Psoas muscle (tissue), 7 donors: ENCODE measurements at regions not wholly inside any gene's neighbourhood (a gene's known extent, or its start where the extent isn't known, plus 50 kb on each side); places are given as distances from the start of the nearest gene placed in this dataset.

ENCODE experiments used
- ATAC-seq, 4 donors: fragments of 200-7000 bp; cut with Tn5 transposase; one replicate each; pipeline ENCODE4 v1.9.1; 2020; ENCODE audit warnings: moderate library complexity in 3 of 4, mild to moderate bottlenecking in 2 of 4
- DNase-seq, 2 donors: peaks; one replicate each; pipeline ENCODE4 v3.0.0-alpha.2; 2020
- H3K27ac ChIP-seq: fragments of 200-600 bp; one replicate; pipeline ENCODE4 v1.8.0; 2022
- H3K27me3 ChIP-seq, 3 donors: fragments of 200-600 bp in 1 of 3; one replicate each; pipeline versions ENCODE4 v1.6.1 to v1.8.0; 2013 to 2022; ENCODE audit warnings: low read length in 2 of 3, mild to moderate bottlenecking in 2 of 3, moderate library complexity in 1 of 3; ENCODE audit not compliant: insufficient read depth in 3 of 3
- H3K36me3 ChIP-seq, 2 donors: fragments of 200-600 bp in 1 of 2; one replicate each; pipeline versions ENCODE4 v1.6.1 to v1.8.0; 2013 to 2022; ENCODE audit warnings: low read depth in 1 of 2, mild to moderate bottlenecking in 1 of 2, moderate library complexity in 1 of 2; ENCODE audit not compliant: insufficient read depth in 1 of 2
- H3K4me1 ChIP-seq: fragments of 200-600 bp; one replicate; pipeline ENCODE4 v1.8.0; 2022
- H3K4me3 ChIP-seq: fragments of 200-600 bp; one replicate; pipeline ENCODE4 v1.8.0; 2022; ENCODE audit warnings: mild to moderate bottlenecking
- H3K9me3 ChIP-seq: fragments of 200-600 bp; one replicate; pipeline ENCODE4 v1.8.0; 2022
- WGBS, 3 donors: extraction: QIAGEN DNeasy Blood & Tissue Kit; methylation state at CpG; one replicate each; pipeline versions ENCODE4 v1.1.6 to v1.1.7; 2013; 5-methylcytosine and 5-hydroxymethylcytosine counted together
- intact Hi-C, 2 donors: fragments of 100-400 bp; cut with DNase I; formaldehyde crosslinking; loops; one replicate each; pipeline versions ENCODE4 v1.11.0 to v1.14.2; 2022
- TF ChIP-seq, protein P1 (sequence below): fragments of 200-600 bp; IDR thresholded peaks from one replicate; pipeline ENCODE4 v1.8.0; 2022; ENCODE audit warnings: antibody characterized with exemption
- donor health status: healthy with polysubstance abuse.
- donor health status: DM: no; HTN: no; CAD: no; lungs with moderate emphysema.
- donor health status: Bipolar disorder and iron deficiency.
- donor health status: healthy.
- donor health status: DM: yes; HTN: yes; CAD: no.
- donor health status: DM: no; HTN: no; CAD: no.
- donor health status: DM: yes; HTN: yes; CAD: no.

DNA sequence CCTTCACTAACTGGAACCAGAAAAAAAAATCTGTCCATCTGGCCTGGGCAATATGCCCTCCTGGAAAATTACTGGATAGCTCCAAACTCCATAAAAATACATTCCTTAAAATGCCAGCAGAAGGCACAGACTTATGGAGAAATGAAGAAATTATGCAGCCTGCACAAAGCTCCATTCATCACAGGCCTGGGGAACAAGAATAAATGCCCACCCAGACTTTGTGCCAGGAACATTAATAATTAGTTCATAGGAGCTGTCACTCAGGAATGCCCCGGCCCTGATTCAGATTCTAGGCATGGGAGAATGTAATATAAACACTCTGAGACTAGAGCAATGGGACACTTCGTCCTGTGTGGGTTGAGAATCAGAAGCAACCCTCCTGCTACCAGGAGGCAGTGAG is 199.3 kb downstream of the OTOR start:
- TF ChIP-seq, protein P1, sequence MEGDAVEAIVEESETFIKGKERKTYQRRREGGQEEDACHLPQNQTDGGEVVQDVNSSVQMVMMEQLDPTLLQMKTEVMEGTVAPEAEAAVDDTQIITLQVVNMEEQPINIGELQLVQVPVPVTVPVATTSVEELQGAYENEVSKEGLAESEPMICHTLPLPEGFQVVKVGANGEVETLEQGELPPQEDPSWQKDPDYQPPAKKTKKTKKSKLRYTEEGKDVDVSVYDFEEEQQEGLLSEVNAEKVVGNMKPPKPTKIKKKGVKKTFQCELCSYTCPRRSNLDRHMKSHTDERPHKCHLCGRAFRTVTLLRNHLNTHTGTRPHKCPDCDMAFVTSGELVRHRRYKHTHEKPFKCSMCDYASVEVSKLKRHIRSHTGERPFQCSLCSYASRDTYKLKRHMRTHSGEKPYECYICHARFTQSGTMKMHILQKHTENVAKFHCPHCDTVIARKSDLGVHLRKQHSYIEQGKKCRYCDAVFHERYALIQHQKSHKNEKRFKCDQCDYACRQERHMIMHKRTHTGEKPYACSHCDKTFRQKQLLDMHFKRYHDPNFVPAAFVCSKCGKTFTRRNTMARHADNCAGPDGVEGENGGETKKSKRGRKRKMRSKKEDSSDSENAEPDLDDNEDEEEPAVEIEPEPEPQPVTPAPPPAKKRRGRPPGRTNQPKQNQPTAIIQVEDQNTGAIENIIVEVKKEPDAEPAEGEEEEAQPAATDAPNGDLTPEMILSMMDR: no peak
- ATAC-seq: no peak
- intact Hi-C loops: loop anchor here in 1 of 2 donors (10.0 kb wide), 1 partner anchor 57 kb away; no protein-coding TSS in a partner anchor
- Histone ChIP-seq H3K4me3 (no peak overlapping the region), H3K4me1 (no peaks in the 10 kb centered on the region), H3K27ac (no peak overlapping the region), H3K9me3 (peaks cover 8% of the 10 kb centered on the region), H3K27me3 (no peaks in the 10 kb centered on the region), H3K36me3 (no peaks in the 10 kb centered on the region)
- 19 to 30% (median 25%) methylated on average over 2 of the region's 2 CpGs for WGBS, 3 donors
- no peak for DNase-seq

DNA sequence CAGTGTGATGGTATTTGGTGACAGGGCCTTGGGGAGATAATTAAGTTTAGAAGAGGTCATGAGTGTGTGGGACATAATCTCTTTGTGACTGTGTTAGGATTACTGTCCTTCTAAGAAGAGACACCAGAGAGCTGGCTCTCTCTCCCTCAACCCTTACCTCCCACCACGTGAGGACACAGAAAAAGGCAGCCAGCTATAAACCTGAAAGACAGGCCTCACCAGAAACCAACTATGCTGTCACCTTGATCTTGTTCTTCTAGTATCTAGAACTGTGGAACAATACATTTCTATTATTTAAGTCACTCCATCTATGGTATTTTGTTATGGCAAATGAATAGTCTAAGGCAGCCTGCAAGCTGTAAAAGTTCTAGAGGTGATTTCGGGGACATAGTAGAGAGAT is 203.7 kb downstream of the OTOR start:
- ATAC-seq (no peak), DNase-seq (no peak)
- Histone ChIP-seq H3K36me3 (no peaks in the 10 kb centered on the region), H3K27ac (no peak overlapping the region), H3K9me3 (peaks cover 8% of the 10 kb centered on the region), H3K27me3 (no peaks in the 10 kb centered on the region), H3K4me3 (no peak overlapping the region), H3K4me1 (no peaks in the 10 kb centered on the region)
- 69 to 77% (median 73%) methylated on average over 2 of the region's 2 CpGs for WGBS, 3 donors
- TF ChIP-seq, protein P1: no peak
- intact Hi-C loops: no loop called here

DNA sequence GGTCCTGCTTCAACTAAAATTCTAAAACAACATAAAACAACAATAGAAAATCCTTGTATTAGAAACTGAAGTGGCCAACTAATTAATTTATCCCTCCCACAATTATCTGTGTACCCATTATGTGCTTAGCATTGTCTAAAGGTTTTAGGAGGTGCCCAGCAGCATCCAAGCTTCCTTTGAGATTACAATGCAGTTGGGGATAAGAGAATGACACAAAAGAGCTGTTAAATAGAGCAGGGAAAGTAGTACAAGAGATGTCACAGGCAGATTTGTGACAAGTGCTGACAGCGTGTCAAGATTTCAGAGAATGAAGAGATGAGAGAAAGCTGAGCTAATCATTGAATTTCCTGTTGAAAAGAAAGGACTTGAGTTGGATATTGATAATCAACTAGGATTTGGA is 204.8 kb downstream of the OTOR start:
- peaks cover 8% of the 10 kb centered on the region for H3K9me3 ChIP-seq
- no peaks in the 10 kb centered on the region for H3K4me1 ChIP-seq
- DNase-seq: no peak
- H3K27ac ChIP-seq: no peak overlapping the region
- H3K4me3 ChIP-seq: no peak overlapping the region
- TF ChIP-seq, protein P1: no peak
- H3K27me3 ChIP-seq: no peaks in the 10 kb centered on the region
- WGBS, 3 donors: 70 to 79% (median 75%) methylated on average over 1 of the region's 1 CpG
- no peak for ATAC-seq
- no peaks in the 10 kb centered on the region for H3K36me3 ChIP-seq
- intact Hi-C loops: no loop called here

DNA sequence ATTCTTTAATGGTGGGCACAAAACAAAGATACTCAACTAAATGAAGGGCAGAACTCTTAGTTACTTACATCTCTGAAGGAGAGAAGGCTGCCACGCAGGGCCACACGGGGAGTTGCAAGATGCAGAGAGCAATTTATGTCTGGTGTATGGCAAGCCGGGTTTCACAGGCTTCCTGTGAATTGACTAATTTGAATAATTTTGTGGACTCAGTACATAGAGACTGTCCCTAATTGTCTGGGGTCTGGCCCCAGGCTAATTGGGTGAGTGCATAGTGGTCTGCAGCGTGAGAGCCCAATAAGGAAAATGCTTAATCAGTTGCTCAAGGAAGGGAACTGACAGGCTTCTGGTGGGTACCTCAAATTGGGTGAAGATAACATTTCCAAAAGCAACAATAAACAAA is 205.7 kb downstream of the OTOR start:
- Histone ChIP-seq H3K27me3 (no peaks in the 10 kb centered on the region), H3K36me3 (no peaks in the 10 kb centered on the region), H3K4me3 (no peak overlapping the region), H3K4me1 (no peaks in the 10 kb centered on the region), H3K9me3 (peaks cover 8% of the 10 kb centered on the region), H3K27ac (no peak overlapping the region)
- no peak for DNase-seq
- no peak for ATAC-seq
- TF ChIP-seq, protein P1: no peak
- WGBS, 3 donors: 73 to 82% (median 81%) methylated on average over 4 of the region's 4 CpGs
- intact Hi-C loops: no loop called here

DNA sequence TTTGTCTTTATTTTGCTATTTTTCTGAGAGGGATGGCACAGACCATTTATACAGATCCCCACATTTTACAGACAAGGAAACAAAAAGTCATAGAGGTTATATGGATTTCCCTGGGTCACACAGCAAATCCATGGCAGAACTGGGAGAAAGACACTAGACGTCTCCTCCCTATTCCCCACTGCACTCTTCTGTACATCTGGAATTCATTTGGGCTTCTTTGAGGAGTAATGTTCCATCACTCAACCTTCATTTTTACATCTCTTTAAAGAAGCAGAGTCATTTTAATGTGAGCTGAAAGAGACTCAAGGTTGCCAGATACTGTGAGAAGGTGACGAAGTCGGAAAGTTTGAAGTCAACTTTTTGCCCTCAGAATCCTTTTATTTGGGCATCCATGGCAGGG is 207.3 kb downstream of the OTOR start:
- TF ChIP-seq, protein P1: no peak
- DNase-seq: no peak
- intact Hi-C loops: no loop called here
- Histone ChIP-seq H3K27ac (no peak overlapping the region), H3K4me3 (no peak overlapping the region), H3K27me3 (no peaks in the 10 kb centered on the region), H3K36me3 (no peaks in the 10 kb centered on the region), H3K4me1 (no peaks in the 10 kb centered on the region), H3K9me3 (no peaks in the 10 kb centered on the region)
- no peak for ATAC-seq
- WGBS, 3 donors: 64 to 74% (median 66%) methylated on average over 3 of the region's 3 CpGs
